ENCODE measurements at regions not wholly inside any gene's neighbourhood (a gene's known extent, or its start where the extent isn't known, plus 50 kb on each side); places are given as distances from the start of the nearest gene placed in this dataset.
A peak's percentile ranks its signal among the peaks of the same experiment; 100 is the strongest.

GRCh38 chr2:13768274-13768673, 864.2 kb upstream of the LRATD1 start (continued):
- TF ChIP-seq ATF2 (IDR thresholded peaks at IDR 0.05; ENCODE audit: low read length) (no peak), IKZF2 (IDR thresholded peaks at IDR 0.05) (peak in 1 of 2 experiments; percentile 36; a peak in 1 of 4 replicates), BMI1 (IDR thresholded peaks at IDR 0.05; ENCODE audit: borderline replicate concordance) (no peak), HDAC6 (IDR thresholded peaks at IDR 0.05; ENCODE audit: unreplicated experiment) (no peak), PKNOX1 (IDR thresholded peaks at IDR 0.05) (no peak), MLLT1 (IDR thresholded peaks at IDR 0.05) (no peak), TAF1 (IDR thresholded peaks at IDR 0.05; ENCODE audit: borderline replicate concordance, low read depth, low read length) (no peak), BCL11A (IDR thresholded peaks at IDR 0.05; ENCODE audit: low read depth, low read length) (no peak), ZNF687 (IDR thresholded peaks at IDR 0.05) (peak; percentile 40; the same call in 1 of the 2 replicates), SPI1 (IDR thresholded peaks at IDR 0.05; ENCODE audit: borderline replicate concordance, insufficient read depth, low read depth, low read length) (no peak), MTA2 (IDR thresholded peaks at IDR 0.05; ENCODE audit: low read depth) (peak; percentile 64; the same call in 1 of the 2 replicates), PRDM15 (CRISPR knock-in tag; IDR thresholded peaks at IDR 0.05) (no peak), EP300 (IDR thresholded peaks at IDR 0.05; ENCODE audit: borderline replicate concordance in 1 of 2, control insufficient read depth in 1 of 2, low read depth in 2 of 2, low read length in 2 of 2) (peak; percentile 25 to 65; a peak in 1 of 4 replicates), PAX5 (IDR thresholded peaks at IDR 0.05; ENCODE audit: borderline replicate concordance, low read depth, low read length) (no peak)
